ENCODE measurements at regions not wholly inside any gene's neighbourhood (a gene's known extent, or its start where the extent isn't known, plus 50 kb on each side); places are given as distances from the start of the nearest gene placed in this dataset.
"Not testable (repeated sequence)": the region's sequence is repeated elsewhere in the genome, so short reads cannot be mapped to it uniquely, and the experiment has no call there.

GRCh38 chr5:144011388-144011787 lies 159.1 kb downstream of the YIPF5 start:
- FAIRE-seq: no peak

- no peak for FAIRE-seq
Measured at GRCh38 chr5:144013816-144014215, 156.6 kb downstream of the YIPF5 start.

GRCh38 chr5:144015961-144016360 lies 154.5 kb downstream of the YIPF5 start:
- no peak for FAIRE-seq

- no peak for FAIRE-seq
Measured at GRCh38 chr5:144017119-144017518, 153.3 kb downstream of the YIPF5 start.

GRCh38 chr5:144017631-144018030 lies 152.8 kb downstream of the YIPF5 start:
- FAIRE-seq: no peak

GRCh38 chr5:144024090-144024489 lies 146.4 kb downstream of the YIPF5 start:
- no peak for FAIRE-seq

- no peak for FAIRE-seq
Measured at GRCh38 chr5:144024545-144024944, 145.9 kb downstream of the YIPF5 start.

GRCh38 chr5:144026286-144026685 lies 144.2 kb downstream of the YIPF5 start:
- no peak for FAIRE-seq

GRCh38 chr5:144028058-144028457 lies 142.4 kb downstream of the YIPF5 start:
- no peak for FAIRE-seq

GRCh38 chr5:144028636-144029035 lies 141.8 kb downstream of the YIPF5 start:
- no peak for FAIRE-seq

- FAIRE-seq: no peak
Measured at GRCh38 chr5:144030904-144031303, 139.6 kb downstream of the YIPF5 start.

GRCh38 chr5:144032375-144032774 lies 138.1 kb downstream of the YIPF5 start:
- no peak for FAIRE-seq

- FAIRE-seq: no peak
Measured at GRCh38 chr5:144033486-144033885, 137.0 kb downstream of the YIPF5 start.

GRCh38 chr5:144035046-144035740 lies 135.3 kb downstream of the YIPF5 start:
- FAIRE-seq: no peak

- no peak for FAIRE-seq
Measured at GRCh38 chr5:144036476-144036875, 134.0 kb downstream of the YIPF5 start.

- no peak for FAIRE-seq
Measured at GRCh38 chr5:144040615-144041305, 129.7 kb downstream of the YIPF5 start.

GRCh38 chr5:144042156-144042555 lies 128.3 kb downstream of the YIPF5 start:
- FAIRE-seq: no peak

- no peak for FAIRE-seq
Measured at GRCh38 chr5:144048259-144048856, 122.1 kb downstream of the YIPF5 start.

GRCh38 chr5:144055391-144055790 lies 115.1 kb downstream of the YIPF5 start:
- not testable (repeated sequence) for FAIRE-seq

GRCh38 chr5:144060091-144060490 lies 110.4 kb downstream of the YIPF5 start:
- not testable (repeated sequence) for FAIRE-seq

- no peak for FAIRE-seq
Measured at GRCh38 chr5:144060598-144060997, 109.9 kb downstream of the YIPF5 start.

- FAIRE-seq: no peak
Measured at GRCh38 chr5:144065786-144066185, 104.7 kb downstream of the YIPF5 start.

GRCh38 chr5:144072518-144072927 lies 97.9 kb downstream of the YIPF5 start:
- FAIRE-seq: no peak

GRCh38 chr5:144076521-144077083 lies 93.9 kb downstream of the YIPF5 start:
- no peak for FAIRE-seq

All from islet of Langerhans (tissue), 1 donor.